GM21717 (cell line): ENCODE measurements at regions not wholly inside any gene's neighbourhood (a gene's known extent, or its start where the extent isn't known, plus 50 kb on each side); places are given as distances from the start of the nearest gene placed in this dataset.
A peak's percentile ranks its signal among the peaks of the same experiment; 100 is the strongest.

Experiments used
- ATAC-seq: cut with Tn5 transposase; IDR thresholded peaks from one replicate; pipeline ENCODE4 v1.9.1; 2021; ENCODE audit warnings: mild to moderate bottlenecking, moderate library complexity; ENCODE audit not compliant: unreplicated experiment

- no peak for ATAC-seq
Measured at GRCh38 chr6:139839506-139840156, 465.2 kb upstream of the CITED2 start.

GRCh38 chr6:139834232-139834631 is 459.8 kb upstream of the CITED2 start:
- ATAC-seq: no peak

- ATAC-seq: no peak
Measured at GRCh38 chr6:139833592-139833991, 459.1 kb upstream of the CITED2 start.

GRCh38 chr6:139832493-139833305 is 458.3 kb upstream of the CITED2 start:
- no peak for ATAC-seq

GRCh38 chr6:139829576-139829975 is 455.1 kb upstream of the CITED2 start:
- no peak for ATAC-seq

GRCh38 chr6:139828751-139829519 is 454.5 kb upstream of the CITED2 start:
- ATAC-seq: no peak

- ATAC-seq: no peak
Measured at GRCh38 chr6:139825935-139826374, 451.5 kb upstream of the CITED2 start.

GRCh38 chr6:139824864-139825263 is 450.4 kb upstream of the CITED2 start:
- ATAC-seq: no peak

GRCh38 chr6:139823808-139824126 is 449.3 kb upstream of the CITED2 start:
- ATAC-seq: no peak

- no peak for ATAC-seq
Measured at GRCh38 chr6:139823099-139823807, 448.8 kb upstream of the CITED2 start.

GRCh38 chr6:139821676-139822223 is 447.3 kb upstream of the CITED2 start:
- no peak for ATAC-seq

GRCh38 chr6:139820210-139820609 is 445.8 kb upstream of the CITED2 start:
- ATAC-seq: no peak

GRCh38 chr6:139819776-139820175 is 445.3 kb upstream of the CITED2 start:
- no peak for ATAC-seq

- ATAC-seq: no peak
Measured at GRCh38 chr6:139812939-139813338, 438.5 kb upstream of the CITED2 start.

GRCh38 chr6:139801571-139802321 is 427.3 kb upstream of the CITED2 start:
- ATAC-seq: no peak

- peak; percentile 97 for ATAC-seq
Measured at GRCh38 chr6:139800837-139801236, 426.4 kb upstream of the CITED2 start.

GRCh38 chr6:139790527-139790926 is 416.1 kb upstream of the CITED2 start:
- no peak for ATAC-seq

GRCh38 chr6:139784222-139784769 is 409.8 kb upstream of the CITED2 start:
- ATAC-seq: no peak

- ATAC-seq: no peak
Measured at GRCh38 chr6:139779988-139780774, 405.7 kb upstream of the CITED2 start.
